ENCODE measurements at regions not wholly inside any gene's neighbourhood (a gene's known extent, or its start where the extent isn't known, plus 50 kb on each side); places are given as distances from the start of the nearest gene placed in this dataset.

DNA sequence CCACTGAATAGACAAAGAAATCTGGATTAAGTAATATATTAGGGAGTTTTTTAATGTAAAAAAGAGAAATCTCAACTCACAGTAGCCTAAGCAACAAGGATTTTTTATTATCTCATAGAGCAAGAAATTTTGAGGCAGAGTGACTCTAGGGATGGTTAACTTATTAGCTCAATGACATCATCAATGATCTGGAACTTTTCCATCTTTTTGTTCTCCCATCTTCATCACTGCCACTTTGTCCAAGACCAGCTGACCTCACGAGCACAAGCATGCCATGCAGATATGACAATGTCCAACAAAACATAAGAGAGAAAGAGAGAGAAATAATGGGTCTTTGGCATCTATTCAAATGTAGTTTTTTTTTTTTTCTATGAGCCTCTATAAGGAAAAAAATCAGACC is 211.8 kb upstream of the RND3 start:
- Mint-ChIP-seq H3K36me3 (ENCODE audit: unreplicated experiment) (no peaks in the 10 kb centered on the region), H3K4me3 (ENCODE audit: unreplicated experiment) (no peak overlapping the region), H3K27ac (ENCODE audit: unreplicated experiment) (no peak overlapping the region), H3K27me3 (ENCODE audit: unreplicated experiment) (no peaks in the 10 kb centered on the region), H3K9me3 (ENCODE audit: unreplicated experiment) (no peaks in the 10 kb centered on the region), H3K4me1 (ENCODE audit: low read depth, unreplicated experiment) (no peaks in the 10 kb centered on the region)
- TF ChIP-seq, protein P1, sequence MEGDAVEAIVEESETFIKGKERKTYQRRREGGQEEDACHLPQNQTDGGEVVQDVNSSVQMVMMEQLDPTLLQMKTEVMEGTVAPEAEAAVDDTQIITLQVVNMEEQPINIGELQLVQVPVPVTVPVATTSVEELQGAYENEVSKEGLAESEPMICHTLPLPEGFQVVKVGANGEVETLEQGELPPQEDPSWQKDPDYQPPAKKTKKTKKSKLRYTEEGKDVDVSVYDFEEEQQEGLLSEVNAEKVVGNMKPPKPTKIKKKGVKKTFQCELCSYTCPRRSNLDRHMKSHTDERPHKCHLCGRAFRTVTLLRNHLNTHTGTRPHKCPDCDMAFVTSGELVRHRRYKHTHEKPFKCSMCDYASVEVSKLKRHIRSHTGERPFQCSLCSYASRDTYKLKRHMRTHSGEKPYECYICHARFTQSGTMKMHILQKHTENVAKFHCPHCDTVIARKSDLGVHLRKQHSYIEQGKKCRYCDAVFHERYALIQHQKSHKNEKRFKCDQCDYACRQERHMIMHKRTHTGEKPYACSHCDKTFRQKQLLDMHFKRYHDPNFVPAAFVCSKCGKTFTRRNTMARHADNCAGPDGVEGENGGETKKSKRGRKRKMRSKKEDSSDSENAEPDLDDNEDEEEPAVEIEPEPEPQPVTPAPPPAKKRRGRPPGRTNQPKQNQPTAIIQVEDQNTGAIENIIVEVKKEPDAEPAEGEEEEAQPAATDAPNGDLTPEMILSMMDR (IDR thresholded peaks at IDR 0.05; ENCODE audit: partially characterized antibody, unreplicated experiment): no peak
- DNase-seq: no peak

DNA sequence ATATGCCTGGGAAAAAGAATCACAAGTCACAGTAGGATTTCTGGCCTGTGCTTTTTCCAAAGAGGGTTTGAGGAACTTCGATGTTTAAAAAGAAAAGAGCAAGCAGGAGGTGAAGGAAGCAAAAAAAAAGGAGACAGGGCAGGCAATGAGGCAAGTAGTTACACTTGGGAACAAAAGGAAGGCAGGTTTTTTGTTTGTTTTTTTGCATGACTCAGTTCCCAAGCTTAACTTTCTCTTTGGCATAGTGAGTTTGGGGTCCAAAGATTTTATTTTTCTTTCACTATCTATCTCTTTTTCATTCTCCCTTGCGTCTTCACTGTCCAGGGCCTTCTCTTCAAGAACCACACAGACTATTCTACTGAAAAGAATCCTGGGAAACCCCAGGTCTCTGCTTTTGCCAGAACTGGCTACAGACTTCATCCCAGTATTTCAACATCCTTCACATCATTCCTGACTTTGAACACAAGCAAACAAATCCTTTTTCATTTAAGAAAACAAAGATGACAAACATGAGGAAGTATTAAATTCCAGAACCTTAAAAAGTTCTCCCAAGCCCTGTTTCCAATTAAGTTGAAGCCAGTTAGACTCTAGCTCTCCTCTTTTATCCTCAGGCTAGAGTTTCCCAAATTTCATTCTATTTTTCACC is 210.7 kb upstream of the RND3 start:
- Mint-ChIP-seq H3K27me3 (ENCODE audit: unreplicated experiment) (peaks cover 1% of the 10 kb centered on the region), H3K4me1 (ENCODE audit: low read depth, unreplicated experiment) (no peaks in the 10 kb centered on the region), H3K9me3 (ENCODE audit: unreplicated experiment) (no peaks in the 10 kb centered on the region), H3K4me3 (ENCODE audit: unreplicated experiment) (no peak overlapping the region), H3K27ac (ENCODE audit: unreplicated experiment) (no peak overlapping the region), H3K36me3 (ENCODE audit: unreplicated experiment) (no peaks in the 10 kb centered on the region)
- no peak for DNase-seq
- TF ChIP-seq, protein P1 (IDR thresholded peaks at IDR 0.05; ENCODE audit: partially characterized antibody, unreplicated experiment): no peak

DNA sequence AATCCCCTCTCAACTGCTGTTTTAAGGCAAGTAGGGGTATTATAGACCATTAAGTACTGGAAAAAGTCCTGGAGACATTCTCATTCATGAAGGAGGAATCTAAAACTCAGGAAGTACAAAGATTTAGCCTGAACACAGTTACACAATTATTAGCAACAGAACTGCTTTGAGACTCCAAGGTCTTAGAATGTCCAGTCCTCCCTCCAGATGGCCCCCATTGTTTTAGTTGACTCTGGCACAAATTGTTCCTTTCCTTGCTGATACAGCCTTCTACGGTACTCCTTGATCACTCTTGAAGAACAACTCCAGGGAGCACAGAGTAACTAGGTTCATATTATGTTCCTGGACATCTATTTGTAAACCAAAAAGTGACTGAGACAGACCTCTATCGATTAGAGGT is 210.1 kb upstream of the RND3 start:
- peaks cover 1% of the 10 kb centered on the region for H3K27me3 Mint-ChIP-seq (ENCODE audit: unreplicated experiment)
- TF ChIP-seq, protein P1 (IDR thresholded peaks at IDR 0.05; ENCODE audit: partially characterized antibody, unreplicated experiment): no peak
- H3K9me3 Mint-ChIP-seq (ENCODE audit: unreplicated experiment): no peaks in the 10 kb centered on the region
- H3K4me1 Mint-ChIP-seq (ENCODE audit: low read depth, unreplicated experiment): no peaks in the 10 kb centered on the region
- H3K36me3 Mint-ChIP-seq (ENCODE audit: unreplicated experiment): no peaks in the 10 kb centered on the region
- no peak overlapping the region for H3K27ac Mint-ChIP-seq (ENCODE audit: unreplicated experiment)
- DNase-seq: no peak
- H3K4me3 Mint-ChIP-seq (ENCODE audit: unreplicated experiment): no peak overlapping the region

DNA sequence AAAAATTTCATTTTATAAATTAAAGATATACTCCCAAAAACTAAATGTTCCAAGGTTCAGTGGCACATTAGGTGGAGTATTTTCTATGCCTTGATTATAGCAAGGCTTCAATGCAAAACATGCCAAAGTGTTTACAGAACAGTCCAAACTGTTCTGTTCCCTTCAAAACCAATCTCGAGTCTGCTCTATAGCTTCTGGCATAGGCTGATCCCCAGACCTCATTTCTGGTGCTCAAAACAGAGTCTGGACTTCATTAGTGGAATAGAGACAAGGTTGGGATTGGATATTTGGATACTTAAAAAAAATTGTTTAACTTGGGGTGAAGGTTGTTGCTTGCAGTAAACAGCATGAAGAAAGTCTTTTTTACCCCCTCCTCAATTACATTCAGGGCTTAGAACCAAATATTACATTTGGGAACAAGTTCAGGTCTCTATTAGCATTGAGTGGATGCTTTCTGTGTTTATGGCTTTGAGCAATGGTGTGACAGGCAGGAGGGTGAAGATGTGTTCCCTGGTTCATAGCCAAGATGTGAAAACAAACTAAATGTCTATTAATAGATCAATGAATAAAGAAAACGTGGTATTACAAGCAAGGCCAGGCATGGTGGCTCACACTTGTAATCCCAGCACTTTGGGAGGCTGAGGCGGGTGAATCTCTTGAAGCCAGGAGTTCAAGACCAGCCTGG is 208.1 kb upstream of the RND3 start:
- H3K27me3 Mint-ChIP-seq (ENCODE audit: unreplicated experiment): peaks cover 1% of the 10 kb centered on the region
- no peak for DNase-seq
- no peaks in the 10 kb centered on the region for H3K4me1 Mint-ChIP-seq (ENCODE audit: low read depth, unreplicated experiment)
- no peaks in the 10 kb centered on the region for H3K9me3 Mint-ChIP-seq (ENCODE audit: unreplicated experiment)
- no peak overlapping the region for H3K4me3 Mint-ChIP-seq (ENCODE audit: unreplicated experiment)
- TF ChIP-seq, protein P1 (IDR thresholded peaks at IDR 0.05; ENCODE audit: partially characterized antibody, unreplicated experiment): no peak
- H3K36me3 Mint-ChIP-seq (ENCODE audit: unreplicated experiment): no peaks in the 10 kb centered on the region
- H3K27ac Mint-ChIP-seq (ENCODE audit: unreplicated experiment): no peak overlapping the region

DNA sequence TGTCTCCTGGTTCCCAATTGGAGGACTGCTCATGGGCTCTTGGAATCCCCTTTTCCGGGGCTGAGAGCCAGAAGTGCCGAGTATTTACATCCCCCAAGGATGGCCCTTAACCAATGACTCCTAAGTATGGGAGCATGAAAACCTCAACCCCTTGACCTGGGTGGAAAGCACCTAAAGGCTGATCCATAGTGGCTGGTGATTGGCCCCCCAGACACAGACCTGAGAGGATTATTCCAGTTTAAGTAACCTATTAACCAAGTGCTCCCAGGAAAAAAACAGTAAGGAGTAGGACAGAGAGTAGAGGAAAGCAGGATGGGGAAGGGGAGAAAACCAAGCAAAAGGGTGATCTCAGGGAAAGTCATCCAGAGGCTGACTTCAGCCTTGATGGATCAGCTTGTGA is 206.1 kb upstream of the RND3 start:
- H3K9me3 Mint-ChIP-seq (ENCODE audit: unreplicated experiment): no peaks in the 10 kb centered on the region
- H3K4me3 Mint-ChIP-seq (ENCODE audit: unreplicated experiment): no peak overlapping the region
- peaks cover 1% of the 10 kb centered on the region for H3K27me3 Mint-ChIP-seq (ENCODE audit: unreplicated experiment)
- H3K36me3 Mint-ChIP-seq (ENCODE audit: unreplicated experiment): no peaks in the 10 kb centered on the region
- no peak overlapping the region for H3K27ac Mint-ChIP-seq (ENCODE audit: unreplicated experiment)
- H3K4me1 Mint-ChIP-seq (ENCODE audit: low read depth, unreplicated experiment): no peaks in the 10 kb centered on the region
- TF ChIP-seq, protein P1 (IDR thresholded peaks at IDR 0.05; ENCODE audit: partially characterized antibody, unreplicated experiment): no peak
- DNase-seq: no peak

Data from glutamatergic neuron (in vitro differentiated cells).